ENCODE measurements at regions not wholly inside any gene's neighbourhood (a gene's known extent, or its start where the extent isn't known, plus 50 kb on each side); places are given as distances from the start of the nearest gene placed in this dataset.

GRCh38 chr6:33967966-33968724, 164.3 kb upstream of the MLN start:
- FAIRE-seq: no peak
- no peak for DNase-seq (ENCODE audit: low spot score)

GRCh38 chr6:33967265-33967767, 163.5 kb upstream of the MLN start:
- FAIRE-seq (no peak), DNase-seq (ENCODE audit: low spot score) (no peak)

- DNase-seq (ENCODE audit: low spot score): no peak
These were observed 162.7 kb upstream of the MLN start for GRCh38 chr6:33966536-33966935.

GRCh38 chr6:33965766-33966165, 162.0 kb upstream of the MLN start:
- DNase-seq (ENCODE audit: low spot score) (no peak), FAIRE-seq (no peak)

More at GRCh38 chr6:33966536-33966935, 162.7 kb upstream of the MLN start:
- FAIRE-seq: no peak

GRCh38 chr6:33964387-33964786, 160.6 kb upstream of the MLN start:
- DNase-seq (ENCODE audit: low spot score) (no peak), FAIRE-seq (no peak)

GRCh38 chr6:33963136-33963750, 159.4 kb upstream of the MLN start:
- no peak for FAIRE-seq
- DNase-seq (ENCODE audit: low spot score): no peak

GRCh38 chr6:33962246-33963027, 158.6 kb upstream of the MLN start:
- DNase-seq (ENCODE audit: low spot score) (no peak), FAIRE-seq (no peak)

GRCh38 chr6:33961691-33962090, 157.9 kb upstream of the MLN start:
- no peak for FAIRE-seq
- DNase-seq (ENCODE audit: low spot score): no peak

- DNase-seq (ENCODE audit: low spot score): no peak
- no peak for FAIRE-seq
These were observed 156.8 kb upstream of the MLN start for GRCh38 chr6:33960345-33961313.

GRCh38 chr6:33959661-33960344, 156.0 kb upstream of the MLN start:
- FAIRE-seq: no peak
- no peak for DNase-seq (ENCODE audit: low spot score)

- no peak for FAIRE-seq
- DNase-seq (ENCODE audit: low spot score): no peak
These were observed 155.5 kb upstream of the MLN start for GRCh38 chr6:33959329-33959651.

- FAIRE-seq: no peak
- no peak for DNase-seq (ENCODE audit: low spot score)
These were observed 154.9 kb upstream of the MLN start for GRCh38 chr6:33958526-33959328.

GRCh38 chr6:33957892-33958525, 154.2 kb upstream of the MLN start:
- no peak for DNase-seq (ENCODE audit: low spot score)
- FAIRE-seq: no peak

- DNase-seq (ENCODE audit: low spot score) (no peak), FAIRE-seq (no peak)
These were observed 153.5 kb upstream of the MLN start for GRCh38 chr6:33957131-33957891.

- no peak for DNase-seq (ENCODE audit: low spot score)
- no peak for FAIRE-seq
These were observed 152.4 kb upstream of the MLN start for GRCh38 chr6:33956206-33956605.

- FAIRE-seq: no peak
- DNase-seq (ENCODE audit: low spot score): no peak
These were observed 151.8 kb upstream of the MLN start for GRCh38 chr6:33955566-33955965.

- no peak for DNase-seq (ENCODE audit: low spot score)
- no peak for FAIRE-seq
These were observed 150.7 kb upstream of the MLN start for GRCh38 chr6:33954453-33954852.

- DNase-seq (ENCODE audit: low spot score): no peak
- no peak for FAIRE-seq
These were observed 149.4 kb upstream of the MLN start for GRCh38 chr6:33953171-33953570.

All from RCC 7860 (cell line).